ENCODE measurements at regions not wholly inside any gene's neighbourhood (a gene's known extent, or its start where the extent isn't known, plus 50 kb on each side); places are given as distances from the start of the nearest gene placed in this dataset.

GRCh38 chr6:11419763-11420453, 117.6 kb upstream of the TMEM170B start (continued):
- TF ChIP-seq ZNF652 (CRISPR knock-in tag; IDR thresholded peaks at IDR 0.05; ENCODE audit: borderline replicate concordance, low read depth) (no peak), FOSL2 (CRISPR knock-in tag; IDR thresholded peaks at IDR 0.05) (no peak), DDIT3 (CRISPR knock-in tag; IDR thresholded peaks at IDR 0.05) (no peak), MNT (IDR thresholded peaks at IDR 0.05) (no peak), THAP7 (CRISPR knock-in tag; IDR thresholded peaks at IDR 0.05) (peak; percentile 70; the same call in 1 of the 2 replicates), ZMYM3 (CRISPR knock-in tag; IDR thresholded peaks at IDR 0.05) (no peak), BCL6 (CRISPR knock-in tag; IDR thresholded peaks at IDR 0.05) (no peak), TAF1 (CRISPR knock-in tag; IDR thresholded peaks at IDR 0.05) (no peak), HHEX (CRISPR knock-in tag; IDR thresholded peaks at IDR 0.05) (no peak), ZMYM4 (CRISPR knock-in tag; IDR thresholded peaks at IDR 0.05) (no peak), ATF4 (CRISPR knock-in tag; IDR thresholded peaks at IDR 0.05) (no peak), ZNF616 (CRISPR knock-in tag; IDR thresholded peaks at IDR 0.05; ENCODE audit: low read depth) (no peak)

All from HepG2 (cell line).